Psoas muscle (tissue), 7 donors: ENCODE measurements at regions not wholly inside any gene's neighbourhood (a gene's known extent, or its start where the extent isn't known, plus 50 kb on each side); places are given as distances from the start of the nearest gene placed in this dataset.

Source experiments
- ATAC-seq, 4 donors: fragments of 200-7000 bp; cut with Tn5 transposase; one replicate each; pipeline ENCODE4 v1.9.1; 2020; ENCODE audit warnings: moderate library complexity in 3 of 4, mild to moderate bottlenecking in 2 of 4
- DNase-seq, 2 donors: peaks; one replicate each; pipeline ENCODE4 v3.0.0-alpha.2; 2020
- H3K27ac ChIP-seq: fragments of 200-600 bp; one replicate; pipeline ENCODE4 v1.8.0; 2022
- H3K27me3 ChIP-seq, 3 donors: fragments of 200-600 bp in 1 of 3; one replicate each; pipeline versions ENCODE4 v1.6.1 to v1.8.0; 2013 to 2022; ENCODE audit warnings: low read length in 2 of 3, mild to moderate bottlenecking in 2 of 3, moderate library complexity in 1 of 3; ENCODE audit not compliant: insufficient read depth in 3 of 3
- H3K36me3 ChIP-seq, 2 donors: fragments of 200-600 bp in 1 of 2; one replicate each; pipeline versions ENCODE4 v1.6.1 to v1.8.0; 2013 to 2022; ENCODE audit warnings: low read depth in 1 of 2, mild to moderate bottlenecking in 1 of 2, moderate library complexity in 1 of 2; ENCODE audit not compliant: insufficient read depth in 1 of 2
- H3K4me1 ChIP-seq: fragments of 200-600 bp; one replicate; pipeline ENCODE4 v1.8.0; 2022
- H3K4me3 ChIP-seq: fragments of 200-600 bp; one replicate; pipeline ENCODE4 v1.8.0; 2022; ENCODE audit warnings: mild to moderate bottlenecking
- H3K9me3 ChIP-seq: fragments of 200-600 bp; one replicate; pipeline ENCODE4 v1.8.0; 2022
- WGBS, 3 donors: extraction: QIAGEN DNeasy Blood & Tissue Kit; methylation state at CpG; one replicate each; pipeline versions ENCODE4 v1.1.6 to v1.1.7; 2013; 5-methylcytosine and 5-hydroxymethylcytosine counted together
- intact Hi-C, 2 donors: fragments of 100-400 bp; cut with DNase I; formaldehyde crosslinking; loops; one replicate each; pipeline versions ENCODE4 v1.11.0 to v1.14.2; 2022
- TF ChIP-seq, protein P1 (sequence below): fragments of 200-600 bp; IDR thresholded peaks from one replicate; pipeline ENCODE4 v1.8.0; 2022; ENCODE audit warnings: antibody characterized with exemption
- donor health status: healthy with polysubstance abuse.
- donor health status: DM: no; HTN: no; CAD: no; lungs with moderate emphysema.
- donor health status: Bipolar disorder and iron deficiency.
- donor health status: healthy.
- donor health status: DM: yes; HTN: yes; CAD: no.
- donor health status: DM: no; HTN: no; CAD: no.
- donor health status: DM: yes; HTN: yes; CAD: no.

DNA sequence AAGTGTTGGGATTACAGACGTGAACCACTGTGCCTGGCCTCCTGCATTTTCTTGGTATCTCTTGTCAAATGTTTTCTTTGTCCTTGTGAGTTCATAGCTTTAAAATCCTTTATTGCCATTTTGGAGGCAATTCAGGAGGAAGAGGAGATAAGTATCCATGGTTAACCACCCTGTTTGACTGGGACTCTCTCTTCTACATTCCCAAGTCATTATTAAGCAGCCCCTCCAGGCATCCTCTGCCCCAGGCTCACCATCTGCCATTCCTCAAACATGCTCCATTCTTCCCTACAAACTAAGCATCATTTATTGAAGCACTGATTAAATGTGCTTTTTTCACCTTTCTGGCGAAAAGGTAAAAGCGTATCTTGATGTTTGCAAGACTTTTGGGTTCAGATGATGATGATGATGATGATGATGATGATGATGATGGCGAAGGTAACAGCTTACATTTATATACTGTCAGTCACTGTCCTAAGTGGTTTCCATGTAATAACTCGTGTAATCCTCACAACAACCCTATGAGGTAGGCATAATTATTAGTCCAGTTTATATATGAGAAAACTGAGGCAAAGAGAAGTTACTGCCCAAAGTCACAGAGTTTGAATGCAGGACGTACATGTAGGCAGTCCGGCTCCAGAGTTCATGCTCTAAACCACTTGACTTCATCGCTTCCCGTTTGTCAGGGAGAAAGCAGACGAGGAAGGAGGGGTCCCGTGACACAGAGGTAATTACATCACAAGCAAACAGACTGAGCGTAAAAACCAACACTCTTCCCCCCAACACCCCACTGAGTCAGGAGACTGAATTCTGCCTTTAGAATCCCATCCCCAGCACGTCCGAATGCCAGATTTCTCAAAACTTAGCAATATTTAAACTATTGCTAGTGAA lies 69.7 kb upstream of the ACKR3 start:
- TF ChIP-seq, protein P1, sequence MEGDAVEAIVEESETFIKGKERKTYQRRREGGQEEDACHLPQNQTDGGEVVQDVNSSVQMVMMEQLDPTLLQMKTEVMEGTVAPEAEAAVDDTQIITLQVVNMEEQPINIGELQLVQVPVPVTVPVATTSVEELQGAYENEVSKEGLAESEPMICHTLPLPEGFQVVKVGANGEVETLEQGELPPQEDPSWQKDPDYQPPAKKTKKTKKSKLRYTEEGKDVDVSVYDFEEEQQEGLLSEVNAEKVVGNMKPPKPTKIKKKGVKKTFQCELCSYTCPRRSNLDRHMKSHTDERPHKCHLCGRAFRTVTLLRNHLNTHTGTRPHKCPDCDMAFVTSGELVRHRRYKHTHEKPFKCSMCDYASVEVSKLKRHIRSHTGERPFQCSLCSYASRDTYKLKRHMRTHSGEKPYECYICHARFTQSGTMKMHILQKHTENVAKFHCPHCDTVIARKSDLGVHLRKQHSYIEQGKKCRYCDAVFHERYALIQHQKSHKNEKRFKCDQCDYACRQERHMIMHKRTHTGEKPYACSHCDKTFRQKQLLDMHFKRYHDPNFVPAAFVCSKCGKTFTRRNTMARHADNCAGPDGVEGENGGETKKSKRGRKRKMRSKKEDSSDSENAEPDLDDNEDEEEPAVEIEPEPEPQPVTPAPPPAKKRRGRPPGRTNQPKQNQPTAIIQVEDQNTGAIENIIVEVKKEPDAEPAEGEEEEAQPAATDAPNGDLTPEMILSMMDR = no peak
- no peak overlapping the region for H3K4me3 ChIP-seq
- no peaks in the 10 kb centered on the region for H3K4me1 ChIP-seq
- intact Hi-C loops = no loop called here
- no peaks in the 10 kb centered on the region for H3K36me3 ChIP-seq
- no peaks in the 10 kb centered on the region for H3K9me3 ChIP-seq
- no peak overlapping the region for H3K27ac ChIP-seq
- WGBS, 3 donors = 86 to 88% (median 86%) methylated on average over 14 of the region's 14 CpGs
- DNase-seq (no peak), ATAC-seq (no peak)
- H3K27me3 ChIP-seq = peaks cover 0 to 14% (median 3%) of the 10 kb centered on the region in 3 donors

DNA sequence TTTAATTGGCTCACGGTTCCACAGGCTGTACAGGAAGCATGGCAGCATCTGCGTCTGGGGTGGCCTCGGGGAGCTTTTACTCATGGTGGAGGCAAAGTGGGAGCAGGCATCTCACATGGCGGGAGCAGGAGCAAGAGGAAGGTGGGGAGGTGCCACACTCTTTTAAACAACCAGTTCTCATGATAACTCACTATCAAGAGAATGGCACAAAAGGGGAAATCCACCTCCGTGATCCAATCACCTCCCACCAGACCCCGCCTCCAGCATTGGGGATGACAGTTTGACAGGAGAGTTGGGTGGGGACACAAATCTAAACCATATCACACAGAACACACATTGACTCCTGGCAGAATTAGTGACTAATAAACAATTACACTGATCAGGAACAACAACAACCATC lies 68.6 kb upstream of the ACKR3 start:
- no peaks in the 10 kb centered on the region for H3K4me1 ChIP-seq
- H3K36me3 ChIP-seq = no peaks in the 10 kb centered on the region
- TF ChIP-seq, protein P1 = no peak
- H3K27ac ChIP-seq = no peak overlapping the region
- intact Hi-C loops = no loop called here
- H3K27me3 ChIP-seq = peaks cover 0 to 25% (median 3%) of the 10 kb centered on the region in 3 donors
- H3K4me3 ChIP-seq = no peak overlapping the region
- H3K9me3 ChIP-seq = no peaks in the 10 kb centered on the region
- 94 to 96% (median 95%) methylated on average over 6 of the region's 6 CpGs for WGBS, 3 donors
- DNase-seq (no peak), ATAC-seq (no peak)

DNA sequence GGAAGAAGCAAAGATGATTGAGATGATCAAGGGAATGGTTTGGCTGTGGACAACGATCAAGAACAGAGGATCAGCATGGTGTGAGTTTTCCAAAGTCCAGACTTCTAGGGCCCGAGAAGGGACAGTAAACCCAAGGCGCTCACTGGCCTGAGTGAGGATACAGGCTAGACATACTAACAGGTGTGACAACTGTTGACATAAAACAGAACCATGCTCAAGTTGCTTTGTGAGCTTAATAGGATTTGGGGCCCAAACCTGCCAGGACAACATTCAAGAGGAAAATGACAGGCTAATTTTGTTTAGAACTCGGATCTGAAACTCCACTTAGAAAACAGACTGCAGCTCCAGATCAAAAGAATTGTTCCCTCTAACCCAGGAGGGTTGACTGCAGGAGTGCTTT lies 68.1 kb upstream of the ACKR3 start:
- 78 to 95% (median 90%) methylated on average over 4 of the region's 4 CpGs for WGBS, 3 donors
- no peak overlapping the region for H3K27ac ChIP-seq
- no peaks in the 10 kb centered on the region for H3K36me3 ChIP-seq
- H3K4me3 ChIP-seq = no peak overlapping the region
- TF ChIP-seq, protein P1 = no peak
- intact Hi-C loops = no loop called here
- no peaks in the 10 kb centered on the region for H3K4me1 ChIP-seq
- H3K27me3 ChIP-seq = peaks cover 0 to 30% (median 3%) of the 10 kb centered on the region in 3 donors
- DNase-seq (no peak), ATAC-seq (no peak)
- no peaks in the 10 kb centered on the region for H3K9me3 ChIP-seq

DNA sequence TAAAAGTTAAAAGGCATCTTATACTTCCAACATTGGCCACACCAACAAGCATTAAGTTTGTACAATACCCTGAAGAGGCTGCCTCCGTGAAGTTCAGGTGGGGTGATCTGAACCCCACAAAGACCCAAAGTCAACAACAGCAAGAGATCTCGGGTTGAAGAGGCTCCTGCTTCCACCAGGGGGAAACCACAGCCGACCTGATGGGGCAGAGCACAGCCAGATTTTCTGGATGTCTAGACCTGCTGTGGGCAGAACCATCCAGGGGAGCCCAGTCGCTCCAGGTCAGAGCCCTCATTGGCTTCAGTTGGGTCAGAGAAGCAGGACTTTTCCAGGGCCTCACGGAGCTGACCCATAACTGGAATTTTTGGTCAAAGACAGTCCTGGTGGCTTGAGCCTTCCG lies 66.5 kb upstream of the ACKR3 start:
- ATAC-seq = no peak
- TF ChIP-seq, protein P1 = peak; percentile 6
- 55 to 65% (median 59%) methylated on average over 6 of the region's 6 CpGs for WGBS, 3 donors
- H3K4me1 ChIP-seq = no peaks in the 10 kb centered on the region
- no peak overlapping the region for H3K27ac ChIP-seq
- no peak overlapping the region for H3K4me3 ChIP-seq
- no peaks in the 10 kb centered on the region for H3K36me3 ChIP-seq
- DNase-seq = no peak
- intact Hi-C loops = no loop called here
- H3K27me3 ChIP-seq = peaks cover 0 to 46% (median 8%) of the 10 kb centered on the region in 3 donors
- H3K9me3 ChIP-seq = no peaks in the 10 kb centered on the region
